HPDE6-E6E7 (cell line): ENCODE measurements at regions not wholly inside any gene's neighbourhood (a gene's known extent, or its start where the extent isn't known, plus 50 kb on each side); places are given as distances from the start of the nearest gene placed in this dataset.
"Not testable (repeated sequence)": the region's sequence is repeated elsewhere in the genome, so short reads cannot be mapped to it uniquely, and the experiment has no call there.

Experiments
- DNase-seq: peaks from one replicate; pipeline ENCODE4 v3.0.0; 2011; ENCODE audit warnings: missing footprints; ENCODE audit errors: extremely low spot score

- DNase-seq = no peak
These were observed 226.5 kb downstream of the GATA3 start for GRCh38 chr10:8280946-8281345.

GRCh38 chr10:8282340-8282739 is 227.9 kb downstream of the GATA3 start:
- no peak for DNase-seq

DNA sequence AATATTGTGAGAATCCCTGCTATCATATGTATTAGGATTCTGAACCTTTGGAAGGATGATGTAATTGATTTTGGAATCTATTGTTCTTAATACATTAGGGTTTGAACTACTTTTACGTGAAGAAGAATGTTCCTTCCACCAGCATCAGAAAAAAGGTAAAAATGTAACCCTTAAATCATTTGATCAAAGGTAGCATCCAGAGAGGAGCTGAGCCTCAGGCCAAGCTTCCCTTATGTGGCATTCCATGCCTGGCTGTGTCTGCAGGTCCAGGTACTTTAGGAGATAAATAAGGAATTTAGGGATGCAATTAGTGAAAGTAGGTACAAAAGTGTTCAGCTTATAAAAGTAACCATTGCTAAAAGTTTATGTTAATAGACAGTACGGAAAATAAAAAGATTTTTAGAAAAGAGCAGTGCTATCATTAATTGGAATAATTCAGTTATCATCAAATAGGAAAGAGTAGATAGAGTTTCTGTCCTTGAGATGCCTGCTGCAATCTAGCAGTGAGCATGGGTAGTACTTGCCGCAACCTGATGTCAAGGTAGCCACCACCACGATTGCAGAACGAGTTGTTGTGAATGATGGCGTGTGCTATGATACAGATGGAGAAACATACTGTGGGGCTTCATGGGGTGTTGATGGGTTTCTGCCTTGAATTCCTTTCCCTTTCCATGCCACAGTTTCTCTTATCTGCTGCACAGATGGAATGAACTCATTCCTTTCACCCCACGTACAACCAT is 228.8 kb downstream of the GATA3 start:
- DNase-seq = no peak

GRCh38 chr10:8283986-8284385 is 229.5 kb downstream of the GATA3 start:
- no peak for DNase-seq

- DNase-seq = not testable (repeated sequence)
These were observed 231.5 kb downstream of the GATA3 start for GRCh38 chr10:8285970-8286369.

GRCh38 chr10:8288600-8288999 is 234.1 kb downstream of the GATA3 start:
- DNase-seq = no peak

DNA sequence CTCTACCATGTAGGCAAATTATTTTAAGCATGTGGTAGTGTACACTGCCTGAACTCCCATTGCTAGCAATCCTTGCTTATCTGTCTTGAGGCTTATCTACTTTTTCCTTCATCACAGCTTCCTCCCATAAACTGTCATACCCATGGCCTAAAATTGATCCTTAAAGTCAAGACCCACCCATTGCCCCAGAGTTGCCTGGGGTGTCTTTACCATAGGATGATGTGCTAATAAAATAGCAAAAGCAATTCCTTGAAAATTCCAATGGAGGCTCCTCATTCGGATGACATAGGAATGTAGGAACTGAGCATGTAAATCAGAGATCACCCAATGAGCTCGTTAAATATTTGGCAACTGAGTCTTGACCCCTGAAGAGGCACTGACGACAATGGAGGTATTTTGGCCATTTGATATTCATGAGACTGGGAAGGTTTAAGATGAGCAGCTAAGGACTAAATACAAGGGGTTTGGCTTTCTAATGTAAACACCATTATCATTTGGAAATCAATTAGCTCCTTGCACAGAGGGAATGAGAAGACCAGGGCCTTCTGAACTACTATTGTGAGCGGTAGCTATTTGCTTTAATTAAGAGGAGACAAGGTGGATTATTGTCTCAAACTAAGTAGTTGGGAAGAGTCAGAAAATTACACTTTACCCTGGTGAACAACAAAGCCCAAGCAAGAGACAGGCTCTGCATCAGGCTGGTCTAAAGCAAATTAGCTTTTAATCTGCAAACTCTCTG is 234.9 kb downstream of the GATA3 start:
- no peak for DNase-seq

GRCh38 chr10:8294779-8295178 is 240.3 kb downstream of the GATA3 start:
- no peak for DNase-seq

- no peak for DNase-seq
These were observed 240.8 kb downstream of the GATA3 start for GRCh38 chr10:8295311-8295710.

DNA sequence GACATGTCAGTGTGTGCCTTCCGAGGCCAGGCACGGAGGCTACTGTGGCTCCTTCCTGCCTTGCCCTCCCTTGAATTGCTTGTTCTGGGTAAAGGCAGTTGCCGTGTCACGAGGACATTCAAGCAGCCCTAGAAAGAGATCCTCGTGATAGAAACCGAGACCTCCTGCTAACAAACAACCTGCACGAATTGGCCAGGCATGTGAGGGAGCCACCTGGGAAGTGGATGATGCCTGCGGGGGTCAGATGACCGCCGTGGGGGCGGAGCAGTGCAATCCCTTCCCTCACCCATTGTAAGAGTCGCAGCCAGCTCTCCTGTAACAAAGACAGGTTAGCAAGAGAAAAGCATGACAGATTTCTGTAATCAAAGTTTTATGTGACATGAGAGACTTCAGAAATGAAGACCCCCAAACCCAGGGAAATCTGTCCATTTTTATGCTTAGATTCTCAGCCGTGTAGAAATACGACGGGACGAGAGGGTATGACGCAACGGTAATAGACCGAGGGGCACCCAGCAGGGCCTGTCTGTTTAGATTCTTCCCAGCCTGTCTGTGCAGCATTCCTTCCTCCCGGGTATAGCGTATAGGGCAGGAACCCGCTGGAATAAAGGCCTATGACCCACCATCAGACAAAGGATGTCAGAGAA is 241.7 kb downstream of the GATA3 start:
- no peak for DNase-seq

DNA sequence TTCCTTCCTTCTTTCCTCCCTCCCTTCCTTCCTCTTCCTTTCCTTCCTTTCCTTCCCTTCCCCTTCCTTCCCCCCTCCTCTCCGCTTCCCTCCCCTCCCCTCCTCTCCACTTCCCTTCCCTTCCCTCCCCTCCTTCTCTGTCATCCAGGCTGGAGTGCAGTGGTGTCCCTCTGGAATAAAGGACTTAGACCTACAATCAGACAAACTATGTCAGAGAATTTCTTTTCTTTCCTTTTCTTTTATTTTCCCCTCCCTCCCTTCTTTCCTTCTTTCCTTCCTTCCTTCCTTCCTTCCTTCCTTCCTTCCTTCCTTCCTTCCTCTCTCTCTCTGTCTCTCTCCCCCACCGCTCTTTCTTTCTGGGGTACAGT is 242.2 kb downstream of the GATA3 start:
- DNase-seq = no peak

- no peak for DNase-seq
These were observed 242.6 kb downstream of the GATA3 start for GRCh38 chr10:8297107-8297506.

DNA sequence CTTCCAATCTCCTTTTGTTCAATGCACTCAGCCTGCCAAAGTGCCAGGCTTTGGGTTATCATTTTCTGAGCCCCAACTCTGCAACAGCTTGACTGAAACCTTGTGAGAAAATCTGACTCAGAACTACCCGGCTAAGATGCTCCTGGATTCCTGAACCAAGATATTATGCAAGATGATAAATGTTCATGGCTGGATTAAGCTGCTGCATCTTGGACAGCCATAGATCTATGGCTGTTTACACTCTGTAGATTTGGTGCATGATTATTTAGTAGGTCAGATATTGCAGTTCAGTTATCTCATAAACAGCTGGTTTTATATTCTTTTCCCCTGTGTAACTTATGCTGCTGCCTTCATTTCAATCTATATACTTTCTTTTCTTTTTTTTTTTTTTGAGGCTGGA is 243.5 kb downstream of the GATA3 start:
- no peak for DNase-seq

GRCh38 chr10:8298896-8299570 is 244.5 kb downstream of the GATA3 start:
- DNase-seq = no peak

DNA sequence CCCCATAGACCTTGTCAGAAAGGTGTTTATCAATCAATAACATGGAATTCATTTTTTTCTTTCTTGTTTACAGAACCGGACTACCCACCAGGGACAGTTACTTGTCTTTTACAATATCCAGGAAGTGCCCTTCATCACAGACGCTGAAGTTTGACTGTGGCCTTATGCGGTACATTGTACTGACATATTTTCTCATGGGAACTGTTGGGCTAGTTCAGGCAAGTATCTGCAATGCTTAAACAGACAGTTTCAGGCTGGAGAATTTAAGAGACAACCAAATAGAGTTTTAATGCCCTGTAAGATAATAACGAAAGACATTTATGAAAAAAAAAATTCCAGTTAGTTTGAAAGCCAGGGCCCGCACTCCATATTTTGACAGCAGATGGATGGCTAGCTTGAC is 246.4 kb downstream of the GATA3 start:
- no peak for DNase-seq

DNA sequence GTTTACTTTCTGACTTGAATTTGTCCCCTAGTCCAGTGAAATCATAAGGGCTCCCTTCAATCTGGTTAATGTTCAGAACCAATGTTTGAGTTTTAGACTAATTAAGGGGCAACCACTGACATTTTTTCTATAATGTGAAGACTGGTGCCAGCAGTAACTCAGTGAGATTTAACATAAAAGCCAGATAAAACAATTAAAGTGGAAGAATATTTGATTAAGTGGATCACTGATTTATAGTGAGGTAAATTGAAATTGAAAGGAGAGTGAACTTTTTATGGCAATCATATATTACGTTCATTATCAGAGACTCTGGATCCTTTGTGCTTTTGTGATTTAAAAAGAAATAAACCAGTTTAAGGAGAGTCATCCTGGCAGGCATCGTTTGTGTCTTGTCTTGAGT is 246.8 kb downstream of the GATA3 start:
- no peak for DNase-seq

- DNase-seq = no peak
These were observed 247.3 kb downstream of the GATA3 start for GRCh38 chr10:8301831-8302230.

DNA sequence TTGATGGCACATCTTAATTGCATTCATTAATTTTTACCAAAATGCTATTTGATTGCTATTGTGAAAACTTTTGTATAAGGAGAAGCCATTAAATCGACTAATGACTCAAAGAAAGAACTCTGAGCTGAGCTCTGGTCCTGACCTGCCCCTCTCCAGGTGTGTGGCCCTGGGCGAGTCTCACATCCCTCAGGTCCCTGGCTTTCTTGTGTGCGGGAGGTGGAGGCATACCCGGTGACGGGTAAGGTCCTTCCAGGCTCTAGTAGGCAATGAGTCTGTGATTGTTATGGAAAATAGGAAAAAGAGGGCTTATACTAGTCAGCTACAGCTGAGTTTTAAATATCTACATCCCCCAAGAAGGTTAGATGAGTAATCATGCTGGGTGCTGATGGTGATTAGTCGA is 248.1 kb downstream of the GATA3 start:
- DNase-seq = no peak

- DNase-seq = no peak
These were observed 250.4 kb downstream of the GATA3 start for GRCh38 chr10:8304861-8305260.

DNA sequence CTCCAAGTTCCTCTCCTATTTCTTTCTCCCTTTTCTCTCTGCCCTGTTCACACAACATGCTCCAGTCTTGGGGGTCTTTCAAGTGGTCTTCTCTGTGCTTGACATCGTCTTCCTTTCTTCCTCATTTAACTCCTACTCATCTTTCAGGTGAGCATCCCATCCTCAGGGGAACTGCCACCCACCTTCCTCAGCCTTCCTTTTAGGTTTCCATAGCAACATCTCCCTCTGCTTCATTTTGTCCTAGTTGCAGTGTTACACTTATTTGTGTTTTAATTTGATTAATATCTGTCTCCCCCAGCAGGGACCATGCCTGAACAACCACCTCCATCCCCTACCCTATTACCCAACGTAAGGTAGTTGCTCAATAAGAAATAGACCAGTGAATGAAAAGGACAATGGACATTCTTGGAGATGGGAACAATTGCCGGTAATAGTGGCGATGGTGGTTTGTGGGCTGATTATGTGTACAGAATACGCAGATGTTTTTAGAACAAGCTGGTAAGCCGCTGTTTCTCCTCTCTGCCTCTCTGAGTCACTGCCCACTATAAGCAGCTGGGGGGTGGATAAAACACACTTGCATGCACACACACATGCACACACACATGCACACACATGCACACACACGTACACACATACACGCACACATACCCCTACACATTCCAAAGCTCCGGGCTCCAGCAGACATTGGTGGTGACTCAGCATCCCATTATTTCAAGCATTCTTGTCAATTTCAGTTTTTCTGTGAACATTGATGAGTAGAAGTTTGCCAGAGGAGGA is 251.6 kb downstream of the GATA3 start:
- no peak for DNase-seq

DNA sequence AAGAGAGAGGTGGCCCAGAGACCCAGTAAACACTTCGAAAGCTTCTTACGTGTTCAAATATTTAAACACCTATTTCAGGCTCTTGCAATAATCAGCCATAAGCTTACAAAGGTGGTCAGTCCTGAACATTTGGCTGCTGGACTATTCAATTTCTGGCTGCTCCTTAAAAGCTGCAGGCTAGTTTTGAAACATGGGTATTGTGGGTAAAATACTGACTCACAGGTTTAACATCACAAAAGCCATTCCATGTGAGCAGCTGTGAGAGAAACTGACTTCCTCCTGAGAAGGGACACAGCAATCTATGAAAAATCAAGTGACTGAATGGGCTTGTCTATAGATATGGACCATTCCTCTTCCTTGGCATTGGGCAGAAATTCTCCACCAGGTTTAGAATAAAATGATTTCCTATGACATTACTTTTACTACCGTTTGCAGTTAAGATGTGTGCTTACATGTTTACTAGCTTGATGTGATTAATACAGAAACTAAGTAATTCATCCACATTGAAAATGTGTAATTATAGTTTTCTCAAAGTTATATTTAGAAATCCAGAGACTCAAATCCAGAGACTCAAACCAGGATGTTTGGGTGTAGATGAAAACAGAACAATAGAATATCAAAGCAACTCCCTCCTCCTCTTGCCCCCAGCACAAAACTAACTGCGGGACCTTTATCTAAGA is 252.3 kb downstream of the GATA3 start:
- DNase-seq = no peak
